ENCODE measurements at regions not wholly inside any gene's neighbourhood (a gene's known extent, or its start where the extent isn't known, plus 50 kb on each side); places are given as distances from the start of the nearest gene placed in this dataset.
A peak's percentile ranks its signal among the peaks of the same experiment; 100 is the strongest.

GRCh38 chr6:145009711-145010110, 724.6 kb downstream of the UTRN start:
- DNase-seq = no peak
- Histone ChIP-seq H3K4me3 (no peak overlapping the region), H3K36me3 (no peaks in the 10 kb centered on the region), H3K27me3 (ENCODE audit: low read depth) (no peaks in the 10 kb centered on the region), H3K4me1 (no peaks in the 10 kb centered on the region), H3K27ac (no peak overlapping the region), H3K9me3 (no peaks in the 10 kb centered on the region)
- intact Hi-C loops (cut with DNase I) = no loop called here
- no peak for ATAC-seq
- no peak for TF ChIP-seq CTCF (IDR thresholded peaks at IDR 0.05)

DNA sequence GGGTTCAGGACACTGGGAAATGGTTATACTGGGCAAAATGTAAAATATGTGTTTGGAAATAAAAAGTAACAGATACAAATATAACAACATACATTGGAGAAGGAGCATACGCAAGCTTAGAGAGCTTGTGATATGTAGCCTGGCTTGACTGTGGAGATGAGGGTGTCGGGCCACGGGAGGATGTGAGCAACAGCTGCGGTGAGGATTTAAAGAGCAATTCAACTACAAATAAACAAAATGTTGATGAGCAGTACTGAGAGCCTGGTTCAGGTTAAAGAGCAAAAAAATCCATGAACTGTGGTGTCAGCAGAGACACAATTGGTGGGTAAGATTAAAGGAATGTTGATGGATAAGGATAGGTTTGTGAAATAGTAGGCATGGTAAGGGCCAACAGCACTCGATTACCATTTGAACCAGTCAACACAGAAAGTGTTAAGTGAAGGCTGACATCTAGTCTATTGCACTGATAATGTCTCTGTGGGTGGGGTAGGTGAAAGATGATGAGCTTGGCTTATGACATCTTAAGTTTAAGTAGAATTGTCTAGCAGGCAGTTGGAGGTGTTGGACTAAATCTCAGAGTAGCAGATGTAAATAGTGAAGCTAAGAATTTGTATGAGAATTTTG, 723.2 kb downstream of the EPM2A start:
- Histone ChIP-seq H3K4me1 (no peaks in the 10 kb centered on the region), H3K9me3 (no peaks in the 10 kb centered on the region), H3K36me3 (no peaks in the 10 kb centered on the region), H3K4me3 (no peak overlapping the region), H3K27ac (no peak overlapping the region), H3K27me3 (ENCODE audit: low read depth) (no peaks in the 10 kb centered on the region)
- no peak for TF ChIP-seq CTCF (IDR thresholded peaks at IDR 0.05)
- ATAC-seq (no peak), DNase-seq (no peak)
- intact Hi-C loops (cut with DNase I) = no loop called here

- H3K4me3 ChIP-seq = no peak overlapping the region
- intact Hi-C loops (cut with DNase I) = no loop called here
- DNase-seq (no peak), ATAC-seq (peak; percentile 35 to 42)
- no peak overlapping the region for H3K27ac ChIP-seq
- no peaks in the 10 kb centered on the region for H3K36me3 ChIP-seq
- no peaks in the 10 kb centered on the region for H3K9me3 ChIP-seq
- H3K4me1 ChIP-seq = no peaks in the 10 kb centered on the region
- TF ChIP-seq CTCF (IDR thresholded peaks at IDR 0.05) = no peak
- no peaks in the 10 kb centered on the region for H3K27me3 ChIP-seq (ENCODE audit: low read depth)
Observed at GRCh38 chr6:145015739-145016558, 719.4 kb downstream of the EPM2A start.

- Histone ChIP-seq H3K36me3 (no peaks in the 10 kb centered on the region), H3K4me3 (no peak overlapping the region), H3K27ac (no peak overlapping the region), H3K4me1 (no peaks in the 10 kb centered on the region), H3K27me3 (ENCODE audit: low read depth) (no peaks in the 10 kb centered on the region), H3K9me3 (no peaks in the 10 kb centered on the region)
- intact Hi-C loops (cut with DNase I) = no loop called here
- ATAC-seq (no peak), DNase-seq (no peak)
- no peak for TF ChIP-seq CTCF (IDR thresholded peaks at IDR 0.05)
Observed at GRCh38 chr6:145017051-145017450, 718.3 kb downstream of the EPM2A start.

- H3K27me3 ChIP-seq (ENCODE audit: low read depth) = no peaks in the 10 kb centered on the region
- H3K27ac ChIP-seq = no peak overlapping the region
- no peaks in the 10 kb centered on the region for H3K36me3 ChIP-seq
- no peaks in the 10 kb centered on the region for H3K9me3 ChIP-seq
- no peak overlapping the region for H3K4me3 ChIP-seq
- DNase-seq (no peak), ATAC-seq (no peak)
- TF ChIP-seq CTCF (IDR thresholded peaks at IDR 0.05) = no peak
- H3K4me1 ChIP-seq = no peaks in the 10 kb centered on the region
- intact Hi-C loops (cut with DNase I) = no loop called here
Observed at GRCh38 chr6:145017516-145017915, 717.8 kb downstream of the EPM2A start.
